ENCODE measurements at regions not wholly inside any gene's neighbourhood (a gene's known extent, or its start where the extent isn't known, plus 50 kb on each side); places are given as distances from the start of the nearest gene placed in this dataset.

- TF ChIP-seq CTCF (conservative IDR thresholded peaks at IDR 0.05; ENCODE audit: low read depth, low read length) (no peak), EZH2 (IDR thresholded peaks at IDR 0.05; ENCODE audit: borderline replicate concordance, low read depth, low read length, poor library complexity, severe bottlenecking) (no peak)
These were observed 694.8 kb upstream of the CDH10 start for GRCh38 chr5:25339541-25339940.

Measured in A673 (cell line).